ENCODE measurements at regions not wholly inside any gene's neighbourhood (a gene's known extent, or its start where the extent isn't known, plus 50 kb on each side); places are given as distances from the start of the nearest gene placed in this dataset.
"Not testable (repeated sequence)": the region's sequence is repeated elsewhere in the genome, so short reads cannot be mapped to it uniquely, and the experiment has no call there.

GRCh38 chr15:31435912-31436628, 109.4 kb downstream of the KLF13 start:
- Mint-ChIP-seq H3K9me3 (peaks cover 0 to 1% (median 0%) of the 10 kb centered on the region in 11 donors), H3K4me1 (peaks cover 47 to 90% (median 82%) of the 10 kb centered on the region in 7 donors), H3K4me3 (peak overlapping the region; percentile 80 to 95 (median 86)), H3K27ac (peak overlapping the region; percentile 96 to 100 (median 99)), H3K27me3 (no peaks in the 10 kb centered on the region), H3K36me3 (no peaks in the 10 kb centered on the region)
- no peaks in the 10 kb centered on the region for H3K36me3 ChIP-seq (ENCODE audit: control insufficient read depth in 2 of 3, insufficient read depth in 3 of 3, low read length in 3 of 3)
- peak overlapping the region; percentile 48 for H3K4me3 ChIP-seq (ENCODE audit: low read length)
- H3K4me1 ChIP-seq (ENCODE audit: control insufficient read depth in 2 of 2, insufficient read depth in 2 of 2, low read length in 2 of 2): peaks cover 58 to 61% of the 10 kb centered on the region in 2 donors
- intact Hi-C loops (cut with micrococcal nuclease): loop anchor here (1.0 to 10.0 kb wide), 21 partner anchors 19 to 811 kb away; partner anchors contain the start of genes KLF13 (in 2 of the 2), ARHGAP11B (in 1 of the 2) and MTMR10 (in 1 of the 2)
- CTCF ChIA-PET: interaction anchor here (1.0 to 6.0 kb wide), 11 partner anchors 15 to 238 kb away, joined by 3 to 54 read pairs (median 7); partner anchors contain the start of gene KLF13
- H3K27ac ChIP-seq (ENCODE audit: low read depth, low read length): peak overlapping the region; percentile 83
- ATAC-seq (peak; percentile 0), DNase-seq (peak in 1 of 9 donors; percentile 50)
- POLR2A ChIA-PET: interaction anchor here (0.6 to 10.7 kb wide), 21 partner anchors 12 to 221 kb away, joined by 3 to 210 read pairs (median 5); partner anchors contain the start of gene KLF13
- H3K9me3 ChIP-seq (ENCODE audit: control insufficient read depth in 2 of 3, low read length in 3 of 3): no peaks in the 10 kb centered on the region
- no peaks in the 10 kb centered on the region for H3K27me3 ChIP-seq (ENCODE audit: control insufficient read depth in 2 of 2, insufficient read depth in 2 of 2, low read length in 2 of 2)

DNA sequence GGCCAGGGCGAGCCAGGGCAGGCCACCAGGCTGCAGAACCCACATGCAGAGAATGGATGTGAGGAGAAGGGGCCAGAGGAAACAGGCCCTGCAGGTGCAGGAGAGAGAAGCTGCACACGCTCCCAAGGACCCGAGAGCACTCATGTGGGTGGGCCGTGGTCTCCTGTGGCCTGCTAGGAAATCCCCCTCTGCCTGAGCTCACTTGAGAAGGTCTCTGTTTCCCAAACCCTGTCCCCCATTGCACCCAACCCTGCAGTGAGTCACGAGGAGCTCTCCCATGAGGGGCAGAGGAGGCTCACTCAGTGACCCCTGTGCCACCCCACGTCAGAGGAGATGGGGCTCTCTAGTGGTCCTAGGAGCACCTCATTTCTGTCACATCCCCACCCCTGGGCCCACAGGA, 111.1 kb downstream of the KLF13 start:
- intact Hi-C loops (cut with micrococcal nuclease): loop anchor here (2.0 to 10.0 kb wide), 4 partner anchors 17 to 813 kb away; partner anchors contain the start of gene ARHGAP11B (in 1 of the 2)
- DNase-seq: peak in 1 of 9 donors; percentile 76
- POLR2A ChIA-PET: interaction anchor here (0.8 to 10.7 kb wide), 14 partner anchors 11 to 237 kb away, joined by 3 to 210 read pairs (median 7); partner anchors contain the start of gene KLF13
- Mint-ChIP-seq H3K4me1 (peaks cover 44 to 92% (median 85%) of the 10 kb centered on the region in 7 donors), H3K9me3 (peaks cover 0 to 1% (median 0%) of the 10 kb centered on the region in 11 donors), H3K27ac (peak overlapping the region; percentile 96 to 100 (median 99)), H3K36me3 (no peaks in the 10 kb centered on the region), H3K27me3 (no peaks in the 10 kb centered on the region), H3K4me3 (peak overlapping the region in 7 of 10 donors; percentile 4 to 95 (median 50))
- Histone ChIP-seq H3K4me1 (ENCODE audit: control insufficient read depth in 2 of 2, insufficient read depth in 2 of 2, low read length in 2 of 2) (peaks cover 58 to 69% of the 10 kb centered on the region in 2 donors), H3K27ac (ENCODE audit: low read depth, low read length) (peak overlapping the region; percentile 83), H3K4me3 (ENCODE audit: low read length) (no peak overlapping the region), H3K9me3 (ENCODE audit: control insufficient read depth in 2 of 3, low read length in 3 of 3) (no peaks in the 10 kb centered on the region), H3K27me3 (ENCODE audit: control insufficient read depth in 2 of 2, insufficient read depth in 2 of 2, low read length in 2 of 2) (no peaks in the 10 kb centered on the region), H3K36me3 (ENCODE audit: control insufficient read depth in 2 of 3, insufficient read depth in 3 of 3, low read length in 3 of 3) (no peaks in the 10 kb centered on the region)
- ATAC-seq: no peak
- CTCF ChIA-PET: interaction anchor here (0.9 to 6.0 kb wide), 10 partner anchors 21 to 236 kb away, joined by 3 to 65 read pairs (median 4); no protein-coding TSS in a partner anchor

GRCh38 chr15:31438601-31439265, 112.1 kb downstream of the KLF13 start:
- DNase-seq (no peak), ATAC-seq (no peak)
- no peak overlapping the region for H3K4me3 ChIP-seq (ENCODE audit: low read length)
- no peaks in the 10 kb centered on the region for H3K27me3 ChIP-seq (ENCODE audit: control insufficient read depth in 2 of 2, insufficient read depth in 2 of 2, low read length in 2 of 2)
- H3K4me1 ChIP-seq (ENCODE audit: control insufficient read depth in 2 of 2, insufficient read depth in 2 of 2, low read length in 2 of 2): peaks cover 51 to 66% of the 10 kb centered on the region in 2 donors
- ChIA-PET CTCF (interaction anchor here (0.8 to 6.0 kb wide), 8 partner anchors 35 to 237 kb away, joined by 3 to 65 read pairs (median 4); no protein-coding TSS in a partner anchor), POLR2A (interaction anchor here (1.0 to 10.7 kb wide), 12 partner anchors 10 to 238 kb away, joined by 3 to 210 read pairs (median 8); partner anchors contain the start of gene KLF13)
- intact Hi-C loops (cut with micrococcal nuclease): loop anchor here (1.0 to 10.0 kb wide), 4 partner anchors 50 to 814 kb away; partner anchors contain the start of gene ARHGAP11B (in 1 of the 2)
- H3K36me3 ChIP-seq (ENCODE audit: control insufficient read depth in 2 of 3, insufficient read depth in 3 of 3, low read length in 3 of 3): no peaks in the 10 kb centered on the region
- H3K27ac Mint-ChIP-seq: peak overlapping the region; percentile 86 to 100 (median 98)
- H3K9me3 ChIP-seq (ENCODE audit: control insufficient read depth in 2 of 3, low read length in 3 of 3): no peaks in the 10 kb centered on the region
- H3K9me3 Mint-ChIP-seq: peaks cover 0 to 1% (median 0%) of the 10 kb centered on the region in 11 donors
- peaks cover 40 to 85% (median 79%) of the 10 kb centered on the region in 7 donors for H3K4me1 Mint-ChIP-seq
- H3K4me3 Mint-ChIP-seq: peak overlapping the region in 9 of 10 donors; percentile 13 to 95 (median 46)
- no peaks in the 10 kb centered on the region for H3K36me3 Mint-ChIP-seq
- H3K27ac ChIP-seq (ENCODE audit: low read depth, low read length): no peak overlapping the region
- no peaks in the 10 kb centered on the region for H3K27me3 Mint-ChIP-seq

DNA sequence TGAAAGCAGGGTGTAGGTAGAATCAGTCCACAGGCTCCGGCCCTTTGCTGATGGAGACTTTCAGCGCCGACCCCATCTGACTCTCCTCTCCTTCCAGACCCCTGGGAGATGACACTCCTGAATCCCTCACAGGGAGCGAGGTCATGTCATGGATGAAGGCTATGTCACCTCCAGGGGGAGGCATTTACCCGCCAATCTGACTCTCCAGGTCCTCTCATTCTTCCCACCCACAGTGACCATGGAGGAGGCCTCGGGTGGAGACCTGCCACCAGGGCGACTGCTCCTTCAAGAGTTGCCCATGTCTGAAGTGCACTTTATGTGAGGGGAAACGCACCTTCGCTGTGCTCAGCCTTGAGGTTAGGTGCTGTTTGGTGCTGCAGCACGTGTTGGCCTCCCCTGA, 112.7 kb downstream of the KLF13 start:
- Histone ChIP-seq H3K4me3 (ENCODE audit: low read length) (no peak overlapping the region), H3K36me3 (ENCODE audit: control insufficient read depth in 2 of 3, insufficient read depth in 3 of 3, low read length in 3 of 3) (no peaks in the 10 kb centered on the region), H3K9me3 (ENCODE audit: control insufficient read depth in 2 of 3, low read length in 3 of 3) (no peaks in the 10 kb centered on the region), H3K27me3 (ENCODE audit: control insufficient read depth in 2 of 2, insufficient read depth in 2 of 2, low read length in 2 of 2) (no peaks in the 10 kb centered on the region), H3K27ac (ENCODE audit: low read depth, low read length) (no peak overlapping the region), H3K4me1 (ENCODE audit: control insufficient read depth in 2 of 2, insufficient read depth in 2 of 2, low read length in 2 of 2) (peaks cover 45 to 60% of the 10 kb centered on the region in 2 donors)
- peak overlapping the region in 6 of 10 donors; percentile 41 to 79 (median 46) for H3K4me3 Mint-ChIP-seq
- peaks cover 34 to 83% (median 73%) of the 10 kb centered on the region in 7 donors for H3K4me1 Mint-ChIP-seq
- ChIA-PET POLR2A (interaction anchor here (0.8 to 10.7 kb wide), 8 partner anchors 16 to 112 kb away, joined by 3 to 210 read pairs (median 12); partner anchors contain the start of gene KLF13), CTCF (interaction anchor here (0.7 to 4.0 kb wide), 7 partner anchors 15 to 238 kb away, joined by 3 to 65 read pairs (median 6); no protein-coding TSS in a partner anchor)
- H3K27ac Mint-ChIP-seq: peak overlapping the region; percentile 64 to 100 (median 98)
- no peaks in the 10 kb centered on the region for H3K27me3 Mint-ChIP-seq
- peaks cover 0 to 1% (median 0%) of the 10 kb centered on the region in 11 donors for H3K9me3 Mint-ChIP-seq
- DNase-seq: peak in 1 of 9 donors; percentile 44
- ATAC-seq: no peak
- no peaks in the 10 kb centered on the region for H3K36me3 Mint-ChIP-seq
- intact Hi-C loops (cut with micrococcal nuclease): loop anchor here (1.0 to 10.0 kb wide), 4 partner anchors 49 to 815 kb away; partner anchors contain the start of gene ARHGAP11B (in 1 of the 2)

GRCh38 chr15:31440216-31440615, 113.6 kb downstream of the KLF13 start:
- H3K9me3 Mint-ChIP-seq; H3K36me3 ChIP-seq (ENCODE audit: control insufficient read depth in 2 of 3, insufficient read depth in 3 of 3, low read length in 3 of 3); H3K27me3 ChIP-seq (ENCODE audit: control insufficient read depth in 2 of 2, insufficient read depth in 2 of 2, low read length in 2 of 2); ATAC-seq; H3K27me3 Mint-ChIP-seq; H3K36me3 Mint-ChIP-seq; H3K9me3 ChIP-seq (ENCODE audit: control insufficient read depth in 2 of 3, low read length in 3 of 3); DNase-seq; intact Hi-C loops (cut with micrococcal nuclease): not testable (repeated sequence)
- peaks cover 36 to 54% of the 10 kb centered on the region in 2 donors for H3K4me1 ChIP-seq (ENCODE audit: control insufficient read depth in 2 of 2, insufficient read depth in 2 of 2, low read length in 2 of 2)
- Mint-ChIP-seq H3K27ac (peak overlapping the region; percentile 51 to 100 (median 90)), H3K4me3 (peak overlapping the region in 9 of 10 donors; percentile 65 to 87 (median 77)), H3K4me1 (peaks cover 27 to 77% (median 64%) of the 10 kb centered on the region in 7 donors)
- peak overlapping the region; percentile 64 for H3K27ac ChIP-seq (ENCODE audit: low read depth, low read length)
- CTCF ChIA-PET: interaction anchor here (0.6 to 4.0 kb wide), 9 partner anchors 15 to 239 kb away, joined by 3 to 65 read pairs (median 4); no protein-coding TSS in a partner anchor
- peak overlapping the region; percentile 43 for H3K4me3 ChIP-seq (ENCODE audit: low read length)
- POLR2A ChIA-PET: interaction anchor here (0.5 to 10.7 kb wide), 14 partner anchors 15 to 622 kb away, joined by 3 to 210 read pairs (median 4); partner anchors contain the start of gene KLF13
